ENCODE measurements at regions not wholly inside any gene's neighbourhood (a gene's known extent, or its start where the extent isn't known, plus 50 kb on each side); places are given as distances from the start of the nearest gene placed in this dataset.

DNA sequence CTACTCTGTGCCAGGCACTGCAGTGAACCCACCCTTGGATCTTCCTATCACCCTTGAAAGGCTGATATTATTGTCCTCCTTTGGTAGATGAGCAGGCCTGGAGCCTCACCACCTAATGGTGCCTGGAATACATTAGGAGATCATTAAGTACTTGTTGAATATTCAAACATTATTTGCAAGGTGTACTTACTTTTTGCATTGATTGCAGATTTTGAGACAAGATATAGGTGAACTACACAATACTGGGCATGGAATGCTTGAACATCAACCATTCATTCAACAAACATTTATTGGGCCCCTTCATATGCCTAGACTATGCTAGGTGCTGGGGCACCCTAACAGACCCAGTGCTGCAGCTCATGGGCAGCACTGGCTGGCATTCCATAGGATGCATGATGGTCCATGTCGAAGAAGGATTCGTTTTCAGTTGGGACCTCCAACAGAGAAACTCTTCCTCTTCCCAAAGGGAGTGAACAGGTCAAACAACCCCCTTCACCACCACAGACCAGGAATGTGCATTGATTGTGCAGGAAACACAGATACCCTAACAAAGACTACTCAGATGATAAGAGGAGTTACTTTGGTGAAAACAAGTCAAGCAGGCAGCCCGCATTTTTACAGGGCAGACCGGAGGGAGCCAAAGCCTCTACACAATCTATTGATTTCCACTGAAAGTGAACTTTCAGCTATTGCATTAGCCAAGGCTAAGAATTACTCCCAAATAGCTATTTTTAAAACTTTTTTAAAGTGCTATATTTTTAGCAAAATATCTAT is 149.6 kb upstream of the SH3BP4 start:
- no CpG with 5 or more reads among the region's 4 CpGs for WGBS (ENCODE audit: extremely low coverage, insufficient coverage, low lambda C conversion rate)
- Histone ChIP-seq H3K4me3 (ENCODE audit: low read length) (no peak overlapping the region), H3K27ac (ENCODE audit: low read depth, low read length) (no peak overlapping the region), H4K8ac (ENCODE audit: low read depth, low read length) (no peak overlapping the region), H3K4me2 (ENCODE audit: low read length) (no peak overlapping the region), H4K5ac (ENCODE audit: low read length) (no peak overlapping the region), H3K27me3 (ENCODE audit: insufficient read depth, low read length, poor library complexity) (no peaks in the 10 kb centered on the region), H3K4me1 (ENCODE audit: control insufficient read depth, low read depth, low read length) (no peaks in the 10 kb centered on the region), H3K36me3 (ENCODE audit: control insufficient read depth, insufficient read depth, low read length) (no peaks in the 10 kb centered on the region), H3K9ac (ENCODE audit: low read length) (no peak overlapping the region), H3K18ac (ENCODE audit: low read length) (no peak overlapping the region), H3K4ac (ENCODE audit: low read depth, low read length) (no peak overlapping the region), H3K79me2 (ENCODE audit: control insufficient read depth, insufficient read depth, low read length) (no peaks in the 10 kb centered on the region), H2BK120ac (ENCODE audit: low read depth, low read length) (no peak overlapping the region), H2AK5ac (ENCODE audit: low read length) (no peak overlapping the region), H2BK5ac (ENCODE audit: low read length) (no peak overlapping the region), H3K56ac (ENCODE audit: low read length) (no peak overlapping the region), H3K23ac (ENCODE audit: low read length) (no peak overlapping the region), H3K79me1 (ENCODE audit: low read length) (no peaks in the 10 kb centered on the region), H2BK15ac (replicated peaks; ENCODE audit: low read depth) (no peak overlapping the region)
- no peak for DNase-seq

- Histone ChIP-seq H2BK120ac (ENCODE audit: low read depth, low read length) (no peak overlapping the region), H3K27ac (ENCODE audit: low read depth, low read length) (no peak overlapping the region)
- WGBS (ENCODE audit: extremely low coverage, insufficient coverage, low lambda C conversion rate) = no CpG with 5 or more reads among the region's 15 CpGs
Measured at GRCh38 chr2:234797566-234798250, 154.1 kb upstream of the SH3BP4 start.

DNA sequence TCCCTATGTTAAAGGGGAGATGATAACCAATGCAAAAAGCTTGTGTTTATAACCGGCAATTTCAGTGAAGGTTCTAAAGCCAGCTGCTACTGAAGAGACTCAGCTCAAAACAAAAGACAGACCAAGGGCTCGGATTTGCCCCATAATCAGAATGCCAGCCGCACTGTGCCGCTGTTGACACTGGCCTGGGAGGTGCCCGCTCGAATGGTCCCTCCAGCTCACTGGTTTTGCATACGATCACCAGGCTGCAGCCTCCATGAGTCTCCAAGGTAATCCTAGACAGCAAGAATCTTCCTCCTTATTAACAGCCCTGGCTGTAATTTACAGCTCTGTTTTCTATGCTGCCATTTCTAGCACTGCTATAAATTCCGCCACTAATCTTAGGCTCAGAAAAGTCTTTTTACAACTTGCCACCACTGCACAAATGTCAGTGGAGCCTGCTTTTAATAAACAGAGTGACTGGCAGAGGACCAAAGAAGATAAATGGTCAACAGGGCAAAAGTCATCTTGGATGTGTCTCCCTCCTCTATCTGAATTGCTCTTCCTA is 155.7 kb upstream of the SH3BP4 start:
- no peak overlapping the region for H2BK120ac ChIP-seq (ENCODE audit: low read depth, low read length)
- no peak overlapping the region for H2AK5ac ChIP-seq (ENCODE audit: low read length)
- no peaks in the 10 kb centered on the region for H3K27me3 ChIP-seq (ENCODE audit: insufficient read depth, low read length, poor library complexity)
- H4K8ac ChIP-seq (ENCODE audit: low read depth, low read length) = no peak overlapping the region
- no peak overlapping the region for H3K4ac ChIP-seq (ENCODE audit: low read depth, low read length)
- H3K4me3 ChIP-seq (ENCODE audit: low read length) = no peak overlapping the region
- H2BK5ac ChIP-seq (ENCODE audit: low read length) = no peak overlapping the region
- H3K79me2 ChIP-seq (ENCODE audit: control insufficient read depth, insufficient read depth, low read length) = no peaks in the 10 kb centered on the region
- no peak overlapping the region for H3K23ac ChIP-seq (ENCODE audit: low read length)
- no peaks in the 10 kb centered on the region for H3K36me3 ChIP-seq (ENCODE audit: control insufficient read depth, insufficient read depth, low read length)
- H3K18ac ChIP-seq (ENCODE audit: low read length) = no peak overlapping the region
- DNase-seq = no peak
- no peak overlapping the region for H3K4me2 ChIP-seq (ENCODE audit: low read length)
- H3K9ac ChIP-seq (ENCODE audit: low read length) = no peak overlapping the region
- no peaks in the 10 kb centered on the region for H3K4me1 ChIP-seq (ENCODE audit: control insufficient read depth, low read depth, low read length)
- H3K79me1 ChIP-seq (ENCODE audit: low read length) = no peaks in the 10 kb centered on the region
- no peak overlapping the region for H4K5ac ChIP-seq (ENCODE audit: low read length)
- no CpG with 5 or more reads among the region's 8 CpGs for WGBS (ENCODE audit: extremely low coverage, insufficient coverage, low lambda C conversion rate)
- no peak overlapping the region for H2BK15ac ChIP-seq (replicated peaks; ENCODE audit: low read depth)
- H3K27ac ChIP-seq (ENCODE audit: low read depth, low read length) = no peak overlapping the region
- no peak overlapping the region for H3K56ac ChIP-seq (ENCODE audit: low read length)

More at GRCh38 chr2:234797566-234798250, 154.1 kb upstream of the SH3BP4 start:
- Histone ChIP-seq H3K36me3 (ENCODE audit: control insufficient read depth, insufficient read depth, low read length) (no peaks in the 10 kb centered on the region), H3K18ac (ENCODE audit: low read length) (no peak overlapping the region), H3K23ac (ENCODE audit: low read length) (no peak overlapping the region), H4K5ac (ENCODE audit: low read length) (no peak overlapping the region), H3K4me1 (ENCODE audit: control insufficient read depth, low read depth, low read length) (no peaks in the 10 kb centered on the region), H4K8ac (ENCODE audit: low read depth, low read length) (no peak overlapping the region), H3K9ac (ENCODE audit: low read length) (no peak overlapping the region), H3K4ac (ENCODE audit: low read depth, low read length) (no peak overlapping the region), H3K4me3 (ENCODE audit: low read length) (no peak overlapping the region), H3K27me3 (ENCODE audit: insufficient read depth, low read length, poor library complexity) (no peaks in the 10 kb centered on the region), H2BK15ac (replicated peaks; ENCODE audit: low read depth) (no peak overlapping the region), H3K79me1 (ENCODE audit: low read length) (no peaks in the 10 kb centered on the region), H3K56ac (ENCODE audit: low read length) (no peak overlapping the region), H3K79me2 (ENCODE audit: control insufficient read depth, insufficient read depth, low read length) (no peaks in the 10 kb centered on the region), H3K4me2 (ENCODE audit: low read length) (no peak overlapping the region), H2BK5ac (ENCODE audit: low read length) (no peak overlapping the region), H2AK5ac (ENCODE audit: low read length) (no peak overlapping the region)
- DNase-seq = no peak

DNA sequence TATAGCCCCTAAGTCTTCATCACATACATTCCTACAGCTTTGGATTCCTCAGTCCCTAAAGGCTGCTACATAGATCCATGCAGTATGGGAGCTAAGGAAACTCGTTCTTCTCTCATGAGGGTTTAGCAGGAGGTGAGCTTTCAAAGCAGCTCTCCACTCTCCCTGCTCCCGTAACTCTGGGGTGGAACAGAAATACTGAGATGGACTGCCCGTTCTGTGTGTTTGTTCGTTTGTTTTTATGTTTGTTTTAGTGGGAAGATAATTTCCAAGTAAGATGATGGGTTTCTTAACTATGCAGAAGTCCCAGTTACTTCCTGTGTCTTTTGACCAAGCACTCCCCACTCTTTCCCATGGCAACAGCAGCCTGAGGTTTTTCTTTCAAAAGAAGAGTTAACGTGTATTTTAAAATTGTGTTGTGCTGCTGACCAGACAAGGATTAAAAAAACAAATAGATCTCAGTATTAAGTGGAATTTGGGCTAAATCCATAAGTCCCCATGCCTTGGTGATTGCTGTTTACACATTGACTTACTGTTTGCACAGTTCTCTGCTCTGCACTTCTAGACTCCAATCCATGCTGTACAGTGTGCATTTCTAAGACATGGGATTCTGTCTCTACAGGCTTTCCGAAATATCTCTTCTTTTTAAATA is 156.4 kb upstream of the SH3BP4 start:
- WGBS (ENCODE audit: extremely low coverage, insufficient coverage, low lambda C conversion rate) = no CpG with 5 or more reads among the region's 6 CpGs
- Histone ChIP-seq H3K18ac (ENCODE audit: low read length) (no peak overlapping the region), H3K27me3 (ENCODE audit: insufficient read depth, low read length, poor library complexity) (no peaks in the 10 kb centered on the region), H4K5ac (ENCODE audit: low read length) (no peak overlapping the region), H2BK15ac (replicated peaks; ENCODE audit: low read depth) (no peak overlapping the region), H2AK5ac (ENCODE audit: low read length) (no peak overlapping the region), H3K4me1 (ENCODE audit: control insufficient read depth, low read depth, low read length) (no peaks in the 10 kb centered on the region), H3K23ac (ENCODE audit: low read length) (no peak overlapping the region), H3K56ac (ENCODE audit: low read length) (no peak overlapping the region), H2BK120ac (ENCODE audit: low read depth, low read length) (no peak overlapping the region), H3K9ac (ENCODE audit: low read length) (no peak overlapping the region), H3K27ac (ENCODE audit: low read depth, low read length) (no peak overlapping the region), H3K36me3 (ENCODE audit: control insufficient read depth, insufficient read depth, low read length) (no peaks in the 10 kb centered on the region), H4K8ac (ENCODE audit: low read depth, low read length) (no peak overlapping the region), H3K4me2 (ENCODE audit: low read length) (no peak overlapping the region), H3K4me3 (ENCODE audit: low read length) (no peak overlapping the region), H3K4ac (ENCODE audit: low read depth, low read length) (no peak overlapping the region), H3K79me1 (ENCODE audit: low read length) (no peaks in the 10 kb centered on the region), H3K79me2 (ENCODE audit: control insufficient read depth, insufficient read depth, low read length) (no peaks in the 10 kb centered on the region), H2BK5ac (ENCODE audit: low read length) (no peak overlapping the region)
- DNase-seq = no peak

DNA sequence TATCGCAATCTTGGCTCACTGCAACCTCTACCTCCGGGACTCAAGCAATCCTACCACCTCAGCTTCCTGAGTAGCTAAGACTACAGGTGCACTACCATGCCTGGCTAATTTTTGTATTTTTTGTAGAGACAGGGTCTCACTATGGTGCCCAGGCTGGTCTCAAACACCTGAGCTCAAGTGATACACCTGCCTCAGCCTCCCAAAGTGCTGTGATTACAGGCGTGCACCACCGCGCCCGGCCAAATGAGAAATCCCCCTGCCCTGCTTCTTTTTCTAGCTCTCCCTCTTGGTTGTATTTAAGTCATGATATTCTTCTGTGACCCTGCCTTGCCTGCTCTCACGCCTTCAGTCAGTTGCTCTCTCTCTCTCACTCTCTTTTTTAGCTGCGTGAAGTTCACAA is 157.0 kb upstream of the SH3BP4 start:
- Histone ChIP-seq H3K56ac (ENCODE audit: low read length) (no peak overlapping the region), H2BK15ac (replicated peaks; ENCODE audit: low read depth) (no peak overlapping the region), H3K36me3 (ENCODE audit: control insufficient read depth, insufficient read depth, low read length) (no peaks in the 10 kb centered on the region), H3K9ac (ENCODE audit: low read length) (no peak overlapping the region), H3K18ac (ENCODE audit: low read length) (no peak overlapping the region), H3K79me1 (ENCODE audit: low read length) (no peaks in the 10 kb centered on the region), H3K4me2 (ENCODE audit: low read length) (no peak overlapping the region), H3K4me3 (ENCODE audit: low read length) (no peak overlapping the region), H3K4ac (ENCODE audit: low read depth, low read length) (no peak overlapping the region), H2BK5ac (ENCODE audit: low read length) (no peak overlapping the region), H2AK5ac (ENCODE audit: low read length) (no peak overlapping the region), H3K27me3 (ENCODE audit: insufficient read depth, low read length, poor library complexity) (no peaks in the 10 kb centered on the region), H3K23ac (ENCODE audit: low read length) (no peak overlapping the region), H4K8ac (ENCODE audit: low read depth, low read length) (no peak overlapping the region), H3K79me2 (ENCODE audit: control insufficient read depth, insufficient read depth, low read length) (no peaks in the 10 kb centered on the region), H2BK120ac (ENCODE audit: low read depth, low read length) (no peak overlapping the region), H3K27ac (ENCODE audit: low read depth, low read length) (no peak overlapping the region), H3K4me1 (ENCODE audit: control insufficient read depth, low read depth, low read length) (no peaks in the 10 kb centered on the region), H4K5ac (ENCODE audit: low read length) (no peak overlapping the region)
- DNase-seq = no peak
- WGBS (ENCODE audit: extremely low coverage, insufficient coverage, low lambda C conversion rate) = no CpG with 5 or more reads among the region's 8 CpGs

All from mesendoderm (in vitro differentiated cells).